Parathyroid adenoma (tissue), 2 donors: ENCODE measurements at regions not wholly inside any gene's neighbourhood (a gene's known extent, or its start where the extent isn't known, plus 50 kb on each side); places are given as distances from the start of the nearest gene placed in this dataset.

Experiments used
- H2AFZ ChIP-seq: fragments of 300-600 bp; sonication (generic); one replicate; pipeline ENCODE4 v1.7.0; 2017; ENCODE audit warnings: antibody characterized with exemption, mild to moderate bottlenecking
- H3K27ac ChIP-seq: fragments of 300-600 bp; sonication (generic); one replicate; pipeline ENCODE4 v1.7.0; 2017
- H3K27me3 ChIP-seq: fragments of 300-600 bp; sonication (generic); one replicate; pipeline ENCODE4 v1.7.0; 2017; ENCODE audit warnings: low read length; ENCODE audit not compliant: control insufficient read depth, insufficient read depth
- H3K36me3 ChIP-seq: fragments of 300-600 bp; sonication (generic); one replicate; pipeline ENCODE4 v1.7.0; 2017; ENCODE audit warnings: low read length; ENCODE audit not compliant: control insufficient read depth, insufficient read depth
- H3K4me1 ChIP-seq: fragments of 300-600 bp; sonication (generic); one replicate; pipeline ENCODE4 v1.7.0; 2017; ENCODE audit warnings: control low read depth
- H3K4me2 ChIP-seq: fragments of 300-600 bp; sonication (generic); one replicate; pipeline ENCODE4 v1.7.0; 2017; ENCODE audit warnings: low read length
- H3K4me3 ChIP-seq: fragments of 300-600 bp; sonication (generic); one replicate; pipeline ENCODE4 v1.7.0; 2017; ENCODE audit warnings: low read depth, low read length
- H3K79me2 ChIP-seq: fragments of 300-600 bp; sonication (generic); one replicate; pipeline ENCODE4 v1.7.0; 2017; ENCODE audit warnings: control low read depth
- H3K9ac ChIP-seq: fragments of 300-600 bp; sonication (generic); one replicate; pipeline ENCODE4 v1.7.0; 2017; ENCODE audit warnings: mild to moderate bottlenecking
- H3K9me3 ChIP-seq: fragments of 300-600 bp; sonication (generic); one replicate; pipeline ENCODE4 v1.7.0; 2017; ENCODE audit warnings: low read length; ENCODE audit not compliant: control insufficient read depth
- CTCF ChIP-seq: fragments of 300-600 bp; sonication (generic); IDR thresholded peaks from one replicate; pipeline ENCODE4 v1.7.0; 2017; ENCODE audit warnings: antibody characterized with exemption, mild to moderate bottlenecking
- donor health status: primary hyperparathyroidism.

- Histone ChIP-seq H3K4me3 (no peak overlapping the region), H2AFZ (no peak overlapping the region), H3K9me3 (no peaks in the 10 kb centered on the region), H3K79me2 (no peaks in the 10 kb centered on the region), H3K4me1 (peaks cover 3% of the 10 kb centered on the region), H3K27me3 (no peaks in the 10 kb centered on the region), H3K4me2 (no peak overlapping the region), H3K36me3 (no peaks in the 10 kb centered on the region), H3K27ac (no peak overlapping the region), H3K9ac (no peak overlapping the region)
- TF ChIP-seq CTCF = no peak
These were observed 323.3 kb upstream of the E2F7 start for GRCh38 chr12:77388445-77389265.

- no peaks in the 10 kb centered on the region for H3K27me3 ChIP-seq
- H2AFZ ChIP-seq = no peak overlapping the region
- TF ChIP-seq CTCF = no peak
- H3K27ac ChIP-seq = no peak overlapping the region
- H3K4me1 ChIP-seq = peaks cover 3% of the 10 kb centered on the region
- peak overlapping the region; percentile 1 for H3K4me3 ChIP-seq
- H3K4me2 ChIP-seq = no peak overlapping the region
- no peaks in the 10 kb centered on the region for H3K79me2 ChIP-seq
- H3K36me3 ChIP-seq = no peaks in the 10 kb centered on the region
- H3K9ac ChIP-seq = no peak overlapping the region
- no peaks in the 10 kb centered on the region for H3K9me3 ChIP-seq
These were observed 322.3 kb upstream of the E2F7 start for GRCh38 chr12:77387671-77388070.

- Histone ChIP-seq H3K4me1 (peaks cover 3% of the 10 kb centered on the region), H3K9me3 (no peaks in the 10 kb centered on the region), H3K27ac (no peak overlapping the region), H3K36me3 (no peaks in the 10 kb centered on the region), H2AFZ (no peak overlapping the region), H3K9ac (no peak overlapping the region), H3K4me2 (no peak overlapping the region), H3K27me3 (no peaks in the 10 kb centered on the region), H3K4me3 (peak overlapping the region; percentile 1), H3K79me2 (no peaks in the 10 kb centered on the region)
- TF ChIP-seq CTCF = no peak
These were observed 321.8 kb upstream of the E2F7 start for GRCh38 chr12:77387214-77387613.

GRCh38 chr12:77384941-77385340 lies 319.6 kb upstream of the E2F7 start:
- Histone ChIP-seq H3K4me3 (no peak overlapping the region), H3K9ac (no peak overlapping the region), H3K4me2 (no peak overlapping the region), H3K27ac (no peak overlapping the region), H3K9me3 (no peaks in the 10 kb centered on the region), H3K27me3 (no peaks in the 10 kb centered on the region), H3K79me2 (no peaks in the 10 kb centered on the region), H3K4me1 (peaks cover 3% of the 10 kb centered on the region), H2AFZ (no peak overlapping the region), H3K36me3 (no peaks in the 10 kb centered on the region)
- no peak for TF ChIP-seq CTCF
